A549 (cell line): ENCODE measurements at regions not wholly inside any gene's neighbourhood (a gene's known extent, or its start where the extent isn't known, plus 50 kb on each side); places are given as distances from the start of the nearest gene placed in this dataset.

Experiments used
- ATOH8 ChIP-seq: fragments of 250-450 bp; sonication (Bioruptor Pico); IDR thresholded peaks from 2 replicates; pipeline ENCODE4 v1.5.0; 2020; ENCODE audit warnings: low read depth, mild to moderate bottlenecking, moderate library complexity
- CTCF ChIP-seq: fragments of >200 bp; sonication (Bioruptor Twin); formaldehyde crosslinking; IDR thresholded peaks from 3 replicates; pipeline ENCODE4 v1.5.1; 2016
- FOSL2 ChIP-seq, 2 experiments: fragments of 450-650 bp in 1 of 2; fragments of >200 bp in 1 of 2; sonication (Bioruptor Twin) in 1 of 2; formaldehyde crosslinking; IDR thresholded peaks; 2 replicates each; pipeline versions ENCODE4 v1.5.0 to v1.6.1; 2016 to 2020; ENCODE audit warnings: mild to moderate bottlenecking in 1 of 2, moderate library complexity in 1 of 2
- HOXA7 ChIP-seq: fragments of 250-450 bp; sonication (Bioruptor Pico); IDR thresholded peaks from 2 replicates; pipeline ENCODE4 v1.5.0; 2020; ENCODE audit warnings: mild to moderate bottlenecking, moderate library complexity
- KDM1A ChIP-seq: fragments of 200-600 bp; sonication (generic); IDR thresholded peaks from 2 replicates; pipeline ENCODE4 v1.6.1; 2016; ENCODE audit warnings: low read depth, mild to moderate bottlenecking
- MAZ ChIP-seq: fragments of 150-350 bp; IDR thresholded peaks from 2 replicates; pipeline ENCODE4 v1.6.1; 2014; ENCODE audit warnings: antibody characterized with exemption, low read depth, low read length, borderline replicate concordance
- NR3C1 ChIP-seq: fragments of >200 bp; sonication (Bioruptor Twin); formaldehyde crosslinking; IDR thresholded peaks from 3 replicates; pipeline ENCODE4 v1.6.1; 2017
- POLR2A ChIP-seq: IDR thresholded peaks from 2 replicates; pipeline ENCODE4 v1.6.1; 2012; ENCODE audit warnings: mild to moderate bottlenecking, low read length
- REST ChIP-seq: fragments of 200-600 bp; sonication (generic); IDR thresholded peaks from 2 replicates; pipeline ENCODE4 v1.6.1; 2016; ENCODE audit warnings: antibody characterized with exemption, mild to moderate bottlenecking, moderate library complexity
- RNF2 ChIP-seq: fragments of 200-600 bp; sonication (generic); IDR thresholded peaks from 2 replicates; pipeline ENCODE4 v1.6.1; 2016; ENCODE audit warnings: low read depth, mild to moderate bottlenecking, antibody characterized with exemption, moderate library complexity, borderline replicate concordance
- SMC3 ChIP-seq: fragments of >200 bp; sonication (Bioruptor Twin); formaldehyde crosslinking; IDR thresholded peaks from 3 replicates; pipeline ENCODE4 v1.6.1; 2018; ENCODE audit warnings: inconsistent platforms
- ZFP36 ChIP-seq: fragments of 450-650 bp; IDR thresholded peaks from 2 replicates; pipeline ENCODE4 v1.6.1; 2014; ENCODE audit warnings: borderline replicate concordance; ENCODE audit not compliant: partially characterized antibody

GRCh38 chr3:16720367-16720940 is 115.2 kb upstream of the DAZL start:
- TF ChIP-seq NR3C1 (no peak), KDM1A (no peak), HOXA7 (CRISPR knock-in tag) (no peak), MAZ (no peak), POLR2A (no peak), FOSL2 (IDR thresholded peaks at IDR 0.05) (no peak), FOSL2 (CRISPR knock-in tag; IDR thresholded peaks at IDR 0.05) (no peak), REST (no peak), CTCF (no peak), RNF2 (no peak), ZFP36 (no peak), SMC3 (no peak), ATOH8 (CRISPR knock-in tag) (no peak)
